Neural cell (in vitro differentiated cells): ENCODE measurements at regions not wholly inside any gene's neighbourhood (a gene's known extent, or its start where the extent isn't known, plus 50 kb on each side); places are given as distances from the start of the nearest gene placed in this dataset.

Source experiments
- H2AFZ ChIP-seq: fragments of 200-600, 300-800 bp; sonication (generic), shearing (Covaris generic); 2 replicates; pipeline ENCODE4 v1.6.0; 2014; ENCODE audit warnings: low read depth, mild to moderate bottlenecking, antibody characterized with exemption, low read length, moderate library complexity
- H3F3A ChIP-seq: fragments of 200-600 bp; shearing (Covaris generic); 2 replicates; pipeline ENCODE4 v1.6.1; 2016; ENCODE audit warnings: mild to moderate bottlenecking, moderate library complexity, mixed read lengths, antibody characterized with exemption, low read length; ENCODE audit not compliant: insufficient read depth, poor library complexity, severe bottlenecking
- H3K27ac ChIP-seq: fragments of 200-600, 300-800 bp; sonication (generic), shearing (Covaris generic); 2 replicates; pipeline ENCODE4 v1.5.1; 2014; ENCODE audit warnings: mild to moderate bottlenecking, low read length, moderate library complexity
- H3K27me3 ChIP-seq: fragments of 300-800, 200-600 bp; sonication (generic), shearing (Covaris generic); 2 replicates; pipeline ENCODE4 v1.6.0; 2014; ENCODE audit warnings: mild to moderate bottlenecking, low read depth, low read length, moderate library complexity; ENCODE audit not compliant: insufficient read depth
- H3K36me3 ChIP-seq: fragments of 300-800, 200-600 bp; sonication (generic), shearing (Covaris generic); 2 replicates; pipeline ENCODE4 v1.5.1; 2014; ENCODE audit warnings: mild to moderate bottlenecking, antibody characterized with exemption, low read length, moderate library complexity; ENCODE audit not compliant: insufficient read depth
- H3K4me2 ChIP-seq: fragments of 300-800, 200-600 bp; sonication (generic), shearing (Covaris generic); 2 replicates; pipeline ENCODE4 v1.6.0; 2014; ENCODE audit warnings: mild to moderate bottlenecking, low read length
- H3K4me3 ChIP-seq: fragments of 300-800, 200-600 bp; sonication (generic), shearing (Covaris generic); 2 replicates; pipeline ENCODE4 v1.5.1; 2014; ENCODE audit warnings: mild to moderate bottlenecking, low read length, moderate library complexity
- H3K79me2 ChIP-seq: fragments of 200-600 bp; shearing (Covaris generic); replicated peaks from 2 replicates; pipeline ENCODE4 v1.6.0; 2014; ENCODE audit warnings: mild to moderate bottlenecking, low read length, moderate library complexity; ENCODE audit not compliant: insufficient read depth
- H3K9ac ChIP-seq: fragments of 300-800, 200-600 bp; sonication (generic), shearing (Covaris generic); 2 replicates; pipeline ENCODE4 v1.6.1; 2016; ENCODE audit warnings: mild to moderate bottlenecking, low read length, mixed read lengths
- H3K9me2 ChIP-seq: fragments of 200-600 bp; shearing (Covaris generic); 2 replicates; pipeline ENCODE4 v1.6.1; 2016; ENCODE audit warnings: mild to moderate bottlenecking, low read length, mixed read lengths; ENCODE audit not compliant: insufficient read depth
- H3K9me3 ChIP-seq: fragments of 200-600, 300-800 bp; sonication (generic), shearing (Covaris generic); 2 replicates; pipeline ENCODE4 v1.6.1; 2016; ENCODE audit warnings: mild to moderate bottlenecking, mixed run types, low read length, moderate library complexity, mixed read lengths
- H4K20me1 ChIP-seq: fragments of 200-600 bp; shearing (Covaris generic); 2 replicates; pipeline ENCODE4 v1.6.1; 2016; ENCODE audit warnings: mild to moderate bottlenecking, mixed run types; ENCODE audit not compliant: insufficient read depth
- EP300 ChIP-seq: fragments of 450-650 bp; conservative IDR thresholded peaks from 2 replicates; pipeline ENCODE4 v1.6.1; 2014; ENCODE audit warnings: antibody characterized with exemption, mild to moderate bottlenecking, moderate library complexity; ENCODE audit not compliant: poor library complexity, severe bottlenecking
- EZH2 ChIP-seq: fragments of 200-600, 300-800 bp; shearing (Covaris generic), sonication (generic); IDR thresholded peaks from 2 replicates; pipeline ENCODE4 v1.6.1; 2014; ENCODE audit warnings: antibody characterized with exemption, low read length, borderline replicate concordance, mild to moderate bottlenecking; ENCODE audit not compliant: insufficient read depth, poor library complexity, severe bottlenecking
- MXI1 ChIP-seq: fragments of 450-650 bp; conservative IDR thresholded peaks from 2 replicates; pipeline ENCODE4 v1.6.1; 2014; ENCODE audit warnings: antibody characterized with exemption, mild to moderate bottlenecking; ENCODE audit not compliant: poor library complexity, severe bottlenecking
- POLR2AphosphoS5 ChIP-seq: IDR thresholded peaks from 2 replicates; pipeline ENCODE4 v1.6.1; 2012
- RAD21 ChIP-seq: fragments of 450-650 bp; conservative IDR thresholded peaks from 2 replicates; pipeline ENCODE4 v1.6.1; 2014; ENCODE audit warnings: antibody characterized with exemption, mild to moderate bottlenecking, moderate library complexity
- SMC3 ChIP-seq: fragments of 450-650 bp; conservative IDR thresholded peaks from 2 replicates; pipeline ENCODE4 v1.6.1; 2014; ENCODE audit warnings: antibody characterized with exemption, mild to moderate bottlenecking, moderate library complexity; ENCODE audit not compliant: poor library complexity
- TAF1 ChIP-seq: IDR thresholded peaks from 2 replicates; pipeline ENCODE4 v1.6.1; 2012; ENCODE audit warnings: low read depth
- TF ChIP-seq, protein P1 (sequence below): IDR thresholded peaks from 2 replicates; pipeline ENCODE4 v1.6.1; 2012; ENCODE audit warnings: borderline replicate concordance
- TF ChIP-seq, protein P2 (sequence below): fragments of 450-650 bp; IDR thresholded peaks from 2 replicates; pipeline ENCODE4 v1.5.1; 2014; ENCODE audit warnings: antibody characterized with exemption, mild to moderate bottlenecking, moderate library complexity; ENCODE audit not compliant: poor library complexity, severe bottlenecking

DNA sequence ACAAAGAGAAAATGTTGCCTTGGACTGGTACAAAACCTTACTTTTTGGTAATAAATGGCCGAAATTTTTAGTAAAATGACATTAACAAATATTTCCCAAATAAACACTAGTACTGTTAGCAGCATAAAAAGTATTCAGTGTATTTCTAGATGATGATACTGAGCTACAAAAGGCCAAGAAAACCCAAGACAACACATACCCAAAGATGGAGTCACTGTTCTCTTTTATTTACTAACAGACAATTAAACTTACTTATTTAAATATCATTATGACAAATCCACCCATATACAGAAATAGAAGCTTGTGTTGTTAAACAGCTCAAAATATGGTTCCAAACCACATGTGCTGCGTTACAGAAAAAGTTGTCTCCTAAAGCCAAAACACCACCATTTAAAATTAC lies 239.9 kb downstream of the ZEB2 start:
- H3K27me3 ChIP-seq: no peaks in the 10 kb centered on the region
- H3K9ac ChIP-seq: no peak overlapping the region
- TF ChIP-seq MXI1 (no peak), RAD21 (no peak), TAF1 (no peak), SMC3 (no peak), EZH2 (no peak)
- TF ChIP-seq, protein P1, sequence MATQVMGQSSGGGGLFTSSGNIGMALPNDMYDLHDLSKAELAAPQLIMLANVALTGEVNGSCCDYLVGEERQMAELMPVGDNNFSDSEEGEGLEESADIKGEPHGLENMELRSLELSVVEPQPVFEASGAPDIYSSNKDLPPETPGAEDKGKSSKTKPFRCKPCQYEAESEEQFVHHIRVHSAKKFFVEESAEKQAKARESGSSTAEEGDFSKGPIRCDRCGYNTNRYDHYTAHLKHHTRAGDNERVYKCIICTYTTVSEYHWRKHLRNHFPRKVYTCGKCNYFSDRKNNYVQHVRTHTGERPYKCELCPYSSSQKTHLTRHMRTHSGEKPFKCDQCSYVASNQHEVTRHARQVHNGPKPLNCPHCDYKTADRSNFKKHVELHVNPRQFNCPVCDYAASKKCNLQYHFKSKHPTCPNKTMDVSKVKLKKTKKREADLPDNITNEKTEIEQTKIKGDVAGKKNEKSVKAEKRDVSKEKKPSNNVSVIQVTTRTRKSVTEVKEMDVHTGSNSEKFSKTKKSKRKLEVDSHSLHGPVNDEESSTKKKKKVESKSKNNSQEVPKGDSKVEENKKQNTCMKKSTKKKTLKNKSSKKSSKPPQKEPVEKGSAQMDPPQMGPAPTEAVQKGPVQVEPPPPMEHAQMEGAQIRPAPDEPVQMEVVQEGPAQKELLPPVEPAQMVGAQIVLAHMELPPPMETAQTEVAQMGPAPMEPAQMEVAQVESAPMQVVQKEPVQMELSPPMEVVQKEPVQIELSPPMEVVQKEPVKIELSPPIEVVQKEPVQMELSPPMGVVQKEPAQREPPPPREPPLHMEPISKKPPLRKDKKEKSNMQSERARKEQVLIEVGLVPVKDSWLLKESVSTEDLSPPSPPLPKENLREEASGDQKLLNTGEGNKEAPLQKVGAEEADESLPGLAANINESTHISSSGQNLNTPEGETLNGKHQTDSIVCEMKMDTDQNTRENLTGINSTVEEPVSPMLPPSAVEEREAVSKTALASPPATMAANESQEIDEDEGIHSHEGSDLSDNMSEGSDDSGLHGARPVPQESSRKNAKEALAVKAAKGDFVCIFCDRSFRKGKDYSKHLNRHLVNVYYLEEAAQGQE: no peak
- TF ChIP-seq, protein P2, sequence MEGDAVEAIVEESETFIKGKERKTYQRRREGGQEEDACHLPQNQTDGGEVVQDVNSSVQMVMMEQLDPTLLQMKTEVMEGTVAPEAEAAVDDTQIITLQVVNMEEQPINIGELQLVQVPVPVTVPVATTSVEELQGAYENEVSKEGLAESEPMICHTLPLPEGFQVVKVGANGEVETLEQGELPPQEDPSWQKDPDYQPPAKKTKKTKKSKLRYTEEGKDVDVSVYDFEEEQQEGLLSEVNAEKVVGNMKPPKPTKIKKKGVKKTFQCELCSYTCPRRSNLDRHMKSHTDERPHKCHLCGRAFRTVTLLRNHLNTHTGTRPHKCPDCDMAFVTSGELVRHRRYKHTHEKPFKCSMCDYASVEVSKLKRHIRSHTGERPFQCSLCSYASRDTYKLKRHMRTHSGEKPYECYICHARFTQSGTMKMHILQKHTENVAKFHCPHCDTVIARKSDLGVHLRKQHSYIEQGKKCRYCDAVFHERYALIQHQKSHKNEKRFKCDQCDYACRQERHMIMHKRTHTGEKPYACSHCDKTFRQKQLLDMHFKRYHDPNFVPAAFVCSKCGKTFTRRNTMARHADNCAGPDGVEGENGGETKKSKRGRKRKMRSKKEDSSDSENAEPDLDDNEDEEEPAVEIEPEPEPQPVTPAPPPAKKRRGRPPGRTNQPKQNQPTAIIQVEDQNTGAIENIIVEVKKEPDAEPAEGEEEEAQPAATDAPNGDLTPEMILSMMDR: no peak
- H4K20me1 ChIP-seq: no peaks in the 10 kb centered on the region
- no peaks in the 10 kb centered on the region for H3F3A ChIP-seq
- H3K36me3 ChIP-seq: no peaks in the 10 kb centered on the region
- H3K27ac ChIP-seq: no peak overlapping the region
- H3K79me2 ChIP-seq: no peaks in the 10 kb centered on the region
- no peaks in the 10 kb centered on the region for H3K9me2 ChIP-seq
- H2AFZ ChIP-seq: no peak overlapping the region
- H3K9me3 ChIP-seq: no peaks in the 10 kb centered on the region
- H3K4me2 ChIP-seq: no peak overlapping the region
- no peak overlapping the region for H3K4me3 ChIP-seq

DNA sequence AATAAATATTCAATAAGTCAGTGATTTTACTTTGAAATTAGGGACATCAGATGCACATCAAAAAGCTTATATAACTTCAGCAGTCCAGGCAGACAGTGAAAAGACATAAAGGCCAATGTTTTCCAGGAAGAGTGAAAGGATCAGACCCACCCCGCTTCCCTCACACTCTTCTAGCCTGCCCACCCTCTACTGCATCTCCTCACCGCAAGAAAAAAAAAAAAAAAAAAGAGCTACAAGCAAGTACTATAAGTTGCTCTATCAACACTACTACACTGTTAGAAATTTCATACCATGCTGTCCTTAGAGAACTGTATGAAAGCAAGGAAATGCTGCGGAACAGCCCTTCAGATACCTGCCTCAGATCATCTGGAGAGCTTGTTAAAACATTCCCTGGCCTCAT lies 240.8 kb downstream of the ZEB2 start:
- H3K79me2 ChIP-seq: no peaks in the 10 kb centered on the region
- H3K9ac ChIP-seq: no peak overlapping the region
- H3K27ac ChIP-seq: no peak overlapping the region
- no peaks in the 10 kb centered on the region for H3K36me3 ChIP-seq
- TF ChIP-seq, protein P1: no peak
- no peak for TF ChIP-seq EZH2
- TF ChIP-seq RAD21: no peak
- TF ChIP-seq, protein P2: no peak
- no peak for TF ChIP-seq POLR2AphosphoS5
- TF ChIP-seq TAF1: no peak
- TF ChIP-seq SMC3: no peak
- no peak for TF ChIP-seq EP300
- no peak for TF ChIP-seq MXI1
- no peak overlapping the region for H3K4me2 ChIP-seq
- H2AFZ ChIP-seq: no peak overlapping the region
- H3F3A ChIP-seq: no peaks in the 10 kb centered on the region
- no peak overlapping the region for H3K4me3 ChIP-seq
- H3K27me3 ChIP-seq: no peaks in the 10 kb centered on the region
- H4K20me1 ChIP-seq: no peaks in the 10 kb centered on the region
- H3K9me2 ChIP-seq: no peaks in the 10 kb centered on the region
- H3K9me3 ChIP-seq: no peaks in the 10 kb centered on the region
